HG02610 (cell line): ENCODE measurements at regions not wholly inside any gene's neighbourhood (a gene's known extent, or its start where the extent isn't known, plus 50 kb on each side); places are given as distances from the start of the nearest gene placed in this dataset.

Source experiments
- ATAC-seq: cut with Tn5 transposase; IDR thresholded peaks from one replicate; pipeline ENCODE4 v1.9.1; 2021; ENCODE audit warnings: mild to moderate bottlenecking, moderate library complexity; ENCODE audit not compliant: unreplicated experiment

GRCh38 chr4:176500894-176501293 is 181.1 kb downstream of the SPCS3 start:
- no peak for ATAC-seq

- ATAC-seq, result no peak
Observed at GRCh38 chr4:176504118-176504517, 184.4 kb downstream of the SPCS3 start.

GRCh38 chr4:176507845-176508533 is 188.2 kb downstream of the SPCS3 start:
- ATAC-seq, result no peak

GRCh38 chr4:176508780-176509331 is 189.1 kb downstream of the SPCS3 start:
- ATAC-seq, result no peak

- ATAC-seq, result no peak
Observed at GRCh38 chr4:176525576-176525975, 205.8 kb downstream of the SPCS3 start.

GRCh38 chr4:176526704-176527103 is 206.9 kb downstream of the SPCS3 start:
- ATAC-seq, result no peak

GRCh38 chr4:176529574-176529973 is 209.8 kb downstream of the SPCS3 start:
- ATAC-seq, result no peak

- ATAC-seq, result no peak
Observed at GRCh38 chr4:176533159-176533558, 213.4 kb downstream of the SPCS3 start.

- ATAC-seq, result no peak
Observed at GRCh38 chr4:176534566-176534965, 214.8 kb downstream of the SPCS3 start.

- no peak for ATAC-seq
Observed at GRCh38 chr4:176538217-176538925, 218.6 kb downstream of the SPCS3 start.

GRCh38 chr4:176539091-176539784 is 219.5 kb downstream of the SPCS3 start:
- ATAC-seq, result no peak

GRCh38 chr4:176539785-176540175 is 220.0 kb downstream of the SPCS3 start:
- no peak for ATAC-seq

GRCh38 chr4:176540814-176541213 is 221.0 kb downstream of the SPCS3 start:
- no peak for ATAC-seq

GRCh38 chr4:176545872-176546271 is 226.1 kb downstream of the SPCS3 start:
- no peak for ATAC-seq

GRCh38 chr4:176546975-176547374 is 227.2 kb downstream of the SPCS3 start:
- no peak for ATAC-seq

GRCh38 chr4:176548571-176548970 is 228.8 kb downstream of the SPCS3 start:
- ATAC-seq, result no peak

GRCh38 chr4:176549161-176549865 is 229.5 kb downstream of the SPCS3 start:
- ATAC-seq, result no peak

- no peak for ATAC-seq
Observed at GRCh38 chr4:176558661-176559060, 234.1 kb downstream of the VEGFC start.

- no peak for ATAC-seq
Observed at GRCh38 chr4:176561368-176561767, 231.4 kb downstream of the VEGFC start.

GRCh38 chr4:176563591-176563990 is 229.1 kb downstream of the VEGFC start:
- ATAC-seq, result no peak

GRCh38 chr4:176565049-176565448 is 227.7 kb downstream of the VEGFC start:
- no peak for ATAC-seq
